Heart left ventricle (tissue), 16 donors: ENCODE measurements at regions not wholly inside any gene's neighbourhood (a gene's known extent, or its start where the extent isn't known, plus 50 kb on each side); places are given as distances from the start of the nearest gene placed in this dataset.

ENCODE experiments used
- ATAC-seq, 4 donors: fragments of 200-7000 bp; cut with Tn5 transposase; one replicate each; pipeline ENCODE4 v1.9.1; 2020 to 2022; ENCODE audit warnings: moderate library complexity in 4 of 4, mild to moderate bottlenecking in 3 of 4, moderate number of reproducible peaks in 1 of 4
- DNase-seq, 5 donors: peaks; one replicate each; pipeline ENCODE4 v3.0.0-alpha.2; 2020
- H3K27ac ChIP-seq, 12 donors: fragments of 200-600 bp; sonication (generic) in 4 of 12; one replicate each; pipeline versions ENCODE4 v1.5.0 to v1.8.0; 2016 to 2022; ENCODE audit warnings: mild to moderate bottlenecking in 2 of 12
- H3K27me3 ChIP-seq, 9 donors: fragments of 200-600 bp; sonication (generic) in 2 of 9; one replicate each; pipeline versions ENCODE4 v1.5.1 to v1.8.0; 2016 to 2022; ENCODE audit warnings: mild to moderate bottlenecking in 3 of 9
- H3K36me3 ChIP-seq, 9 donors: fragments of 200-600 bp; sonication (generic) in 2 of 9; one replicate each; pipeline versions ENCODE4 v1.5.0 to v1.8.0; 2018 to 2022; ENCODE audit warnings: mild to moderate bottlenecking in 2 of 9
- H3K4me1 ChIP-seq, 12 donors: fragments of 200-600 bp; sonication (generic) in 4 of 12; one replicate each; pipeline versions ENCODE4 v1.5.0 to v1.8.0; 2016 to 2022; ENCODE audit warnings: mild to moderate bottlenecking in 3 of 12
- H3K4me3 ChIP-seq, 12 donors: fragments of 200-600 bp; sonication (generic) in 4 of 12; one replicate each; pipeline versions ENCODE4 v1.5.0 to v1.8.0; 2017 to 2022; ENCODE audit warnings: mild to moderate bottlenecking in 9 of 12, moderate library complexity in 4 of 12
- H3K9me3 ChIP-seq, 12 donors: fragments of 200-600 bp; sonication (generic) in 4 of 12; one replicate each; pipeline versions ENCODE4 v1.5.0 to v1.8.0; 2016 to 2022; ENCODE audit warnings: mild to moderate bottlenecking in 1 of 12
- CTCF ChIP-seq, 12 donors: fragments of 200-600 bp; sonication (generic) in 4 of 12; IDR thresholded peaks; one replicate each; pipeline versions ENCODE4 v1.5.0 to v1.8.0; 2018 to 2022; ENCODE audit warnings: antibody characterized with exemption in 12 of 12, mild to moderate bottlenecking in 5 of 12
- POLR2A ChIP-seq, 2 donors: fragments of 450-650 bp; IDR thresholded peaks; one replicate each; pipeline ENCODE4 v1.6.1; 2017; ENCODE audit warnings: antibody characterized with exemption in 2 of 2, mild to moderate bottlenecking in 2 of 2, moderate library complexity in 2 of 2
- WGBS, 4 donors: extraction: QIAGEN DNeasy Blood & Tissue Kit in 2 of 4; methylation state at CpG; one replicate each; pipeline versions ENCODE4 v1.1.5 to v1.1.7; 2013 to 2018; 5-methylcytosine and 5-hydroxymethylcytosine counted together
- intact Hi-C, 10 donors: fragments of 100-400 bp; cut with DNase I; formaldehyde crosslinking; loops; one replicate each; pipeline versions ENCODE4 v1.11.1 to v1.14.2; 2022
- donor health status: ischemic (EF 13 %, LVEDD 7.1; RV severe dilation, severe dysfunction).
- donor health status: healthy with polysubstance abuse.
- donor health status: DM: no; HTN: yes; CAD: no.
- donor health status: DM: no; HTN: no; CAD: no.
- donor health status: ischemic (EF 25% LVEDD 6.9; RV normal size, moderate dysfunction).
- donor health status: ischemic (EF 25% LVEDD 5.7; RV mildly dilated, moderate dysfunction).
- donor health status: healthy.
- donor health status: DM: yes; HTN: yes; CAD: no.
- donor health status: ischemic (EF 35%, LVEDD 5.7; RV mildly dilated, moderate dysfunction).
- donor health status: nonischemic (EF 11% LVEDD 7.7; RV severe dilation, severe dysfunction).
- donor health status: DM: yes; HTN: yes; CAD: no.
- donor health status: PGD.
- donor health status: ischemic (EF 29% LVEDD 5.4; RV normal size, mild dysfunction).
- donor health status: nonischemic (EF 23%, LVEDD 6.1; RV moderate dilation, normal function).

GRCh38 chr7:17556247-17556956, 257.9 kb downstream of the AHR start:
- intact Hi-C loops, result no loop called here
- TF ChIP-seq CTCF (IDR thresholded peaks at IDR 0.05), result no peak
- no peak for TF ChIP-seq POLR2A (IDR thresholded peaks at IDR 0.05)
- peaks cover 0 to 25% (median 8%) of the 10 kb centered on the region in 12 donors for H3K4me1 ChIP-seq
- no peaks in the 10 kb centered on the region for H3K9me3 ChIP-seq
- ATAC-seq (peak in 3 of 4 donors; percentile 73 to 96 (median 95)), DNase-seq (peak in 2 of 5 donors; percentile 40 to 56)
- 21 to 29% (median 26%) methylated on average over 1 of the region's 1 CpG for WGBS, 4 donors
- no peak overlapping the region for H3K4me3 ChIP-seq
- no peaks in the 10 kb centered on the region for H3K36me3 ChIP-seq
- H3K27me3 ChIP-seq, result peaks cover 0 to 3% (median 0%) of the 10 kb centered on the region in 9 donors
- H3K27ac ChIP-seq, result peak overlapping the region in 8 of 12 donors; percentile 5 to 67 (median 36)

- no peak overlapping the region for H3K27ac ChIP-seq
- peaks cover 0 to 25% (median 8%) of the 10 kb centered on the region in 12 donors for H3K4me1 ChIP-seq
- no peaks in the 10 kb centered on the region for H3K36me3 ChIP-seq
- no peak for ATAC-seq
- TF ChIP-seq POLR2A (IDR thresholded peaks at IDR 0.05) (no peak), CTCF (IDR thresholded peaks at IDR 0.05) (no peak)
- DNase-seq, result no peak
- intact Hi-C loops, result no loop called here
- H3K27me3 ChIP-seq, result peaks cover 0 to 3% (median 0%) of the 10 kb centered on the region in 9 donors
- no peak overlapping the region for H3K4me3 ChIP-seq
- 74 to 81% (median 78%) methylated on average over 1 of the region's 1 CpG for WGBS, 4 donors
- no peaks in the 10 kb centered on the region for H3K9me3 ChIP-seq
These were observed 258.8 kb downstream of the AHR start for GRCh38 chr7:17557251-17557671.

- no peak for DNase-seq
- Histone ChIP-seq H3K27ac (no peak overlapping the region), H3K27me3 (peaks cover 0 to 3% (median 0%) of the 10 kb centered on the region in 9 donors), H3K4me3 (no peak overlapping the region), H3K36me3 (no peaks in the 10 kb centered on the region), H3K4me1 (peaks cover 0 to 25% (median 8%) of the 10 kb centered on the region in 12 donors), H3K9me3 (peaks cover 0 to 5% (median 0%) of the 10 kb centered on the region in 12 donors)
- TF ChIP-seq CTCF (IDR thresholded peaks at IDR 0.05) (no peak), POLR2A (IDR thresholded peaks at IDR 0.05) (no peak)
- ATAC-seq, result no peak
- 72 to 83% (median 80%) methylated on average over 4 of the region's 4 CpGs for WGBS, 4 donors
- intact Hi-C loops, result no loop called here
These were observed 259.7 kb downstream of the AHR start for GRCh38 chr7:17558135-17558534.

- DNase-seq, result no peak
- TF ChIP-seq POLR2A (IDR thresholded peaks at IDR 0.05), result no peak
- TF ChIP-seq CTCF (IDR thresholded peaks at IDR 0.05), result no peak
- 80 to 88% (median 85%) methylated on average over 4 of the region's 4 CpGs for WGBS, 4 donors
- no peak overlapping the region for H3K27ac ChIP-seq
- H3K27me3 ChIP-seq, result peaks cover 0 to 3% (median 0%) of the 10 kb centered on the region in 9 donors
- no peak for ATAC-seq
- peaks cover 0 to 25% (median 8%) of the 10 kb centered on the region in 12 donors for H3K4me1 ChIP-seq
- no peaks in the 10 kb centered on the region for H3K36me3 ChIP-seq
- H3K4me3 ChIP-seq, result no peak overlapping the region
- intact Hi-C loops, result no loop called here
- H3K9me3 ChIP-seq, result peaks cover 0 to 8% (median 0%) of the 10 kb centered on the region in 12 donors
These were observed 260.3 kb downstream of the AHR start for GRCh38 chr7:17558558-17559332.
